NB4 (cell line): ENCODE measurements at regions not wholly inside any gene's neighbourhood (a gene's known extent, or its start where the extent isn't known, plus 50 kb on each side); places are given as distances from the start of the nearest gene placed in this dataset.

Source experiments
- DNase-seq: peaks from one replicate; pipeline ENCODE4 v3.0.0; 2010; ENCODE audit warnings: low read depth
- H3K4me3 ChIP-seq: one replicate; pipeline ENCODE4 v1.5.1; 2011; ENCODE audit warnings: mild to moderate bottlenecking, low read depth, low read length, moderate library complexity
- MYC ChIP-seq: IDR thresholded peaks from 2 replicates; pipeline ENCODE4 v1.6.1; 2011; ENCODE audit warnings: low read depth, low read length
- POLR2A ChIP-seq: IDR thresholded peaks from 2 replicates; pipeline ENCODE4 v1.6.1; 2011; ENCODE audit warnings: mild to moderate bottlenecking; ENCODE audit not compliant: insufficient read length; ENCODE audit errors: extremely low read depth
- TF ChIP-seq, protein P1 (sequence below): IDR thresholded peaks from one replicate; pipeline ENCODE4 v1.5.1; 2012; ENCODE audit warnings: low read depth, low read length
- TF ChIP-seq, protein P2 (sequence below): IDR thresholded peaks from 2 replicates; pipeline ENCODE4 v1.6.1; 2011; ENCODE audit warnings: low read depth, low read length

DNA sequence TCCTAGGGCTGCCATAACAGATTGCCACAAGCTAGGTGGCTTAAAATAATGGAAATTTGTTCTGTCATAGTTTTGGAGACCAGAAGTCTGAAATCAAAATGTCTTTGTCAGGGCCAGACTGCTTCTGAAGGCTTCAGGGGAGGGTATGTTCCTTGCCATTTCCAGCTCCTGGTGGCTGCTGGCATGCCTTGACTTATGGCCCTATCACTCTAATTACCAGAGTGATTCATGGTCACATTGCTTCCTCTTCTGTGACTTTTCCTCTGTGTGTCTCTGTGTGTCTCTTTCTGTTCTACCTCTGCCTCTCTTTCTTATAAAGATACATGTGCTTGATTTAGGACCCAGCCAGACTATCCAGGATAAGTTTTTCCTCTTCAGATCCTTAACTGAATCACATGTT, 635.2 kb upstream of the IMPG1 start:
- no peak for DNase-seq
- H3K4me3 ChIP-seq = no peak overlapping the region
- TF ChIP-seq POLR2A (no peak), MYC (no peak)
- TF ChIP-seq, protein P1, sequence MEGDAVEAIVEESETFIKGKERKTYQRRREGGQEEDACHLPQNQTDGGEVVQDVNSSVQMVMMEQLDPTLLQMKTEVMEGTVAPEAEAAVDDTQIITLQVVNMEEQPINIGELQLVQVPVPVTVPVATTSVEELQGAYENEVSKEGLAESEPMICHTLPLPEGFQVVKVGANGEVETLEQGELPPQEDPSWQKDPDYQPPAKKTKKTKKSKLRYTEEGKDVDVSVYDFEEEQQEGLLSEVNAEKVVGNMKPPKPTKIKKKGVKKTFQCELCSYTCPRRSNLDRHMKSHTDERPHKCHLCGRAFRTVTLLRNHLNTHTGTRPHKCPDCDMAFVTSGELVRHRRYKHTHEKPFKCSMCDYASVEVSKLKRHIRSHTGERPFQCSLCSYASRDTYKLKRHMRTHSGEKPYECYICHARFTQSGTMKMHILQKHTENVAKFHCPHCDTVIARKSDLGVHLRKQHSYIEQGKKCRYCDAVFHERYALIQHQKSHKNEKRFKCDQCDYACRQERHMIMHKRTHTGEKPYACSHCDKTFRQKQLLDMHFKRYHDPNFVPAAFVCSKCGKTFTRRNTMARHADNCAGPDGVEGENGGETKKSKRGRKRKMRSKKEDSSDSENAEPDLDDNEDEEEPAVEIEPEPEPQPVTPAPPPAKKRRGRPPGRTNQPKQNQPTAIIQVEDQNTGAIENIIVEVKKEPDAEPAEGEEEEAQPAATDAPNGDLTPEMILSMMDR = no peak
- TF ChIP-seq, protein P2, sequence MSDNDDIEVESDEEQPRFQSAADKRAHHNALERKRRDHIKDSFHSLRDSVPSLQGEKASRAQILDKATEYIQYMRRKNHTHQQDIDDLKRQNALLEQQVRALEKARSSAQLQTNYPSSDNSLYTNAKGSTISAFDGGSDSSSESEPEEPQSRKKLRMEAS = no peak

GRCh38 chr6:76706631-76707030, 634.2 kb upstream of the IMPG1 start:
- no peak for TF ChIP-seq POLR2A
- TF ChIP-seq MYC = no peak
- TF ChIP-seq, protein P2 = no peak
- TF ChIP-seq, protein P1 = no peak
- H3K4me3 ChIP-seq = no peak overlapping the region
- DNase-seq = no peak

- TF ChIP-seq, protein P1 = no peak
- TF ChIP-seq MYC (no peak), POLR2A (no peak)
- TF ChIP-seq, protein P2 = no peak
- no peak for DNase-seq
- H3K4me3 ChIP-seq = no peak overlapping the region
These were observed 633.6 kb upstream of the IMPG1 start for GRCh38 chr6:76706086-76706485.

- TF ChIP-seq, protein P2 = no peak
- TF ChIP-seq, protein P1 = no peak
- TF ChIP-seq MYC (no peak), POLR2A (no peak)
These were observed 631.3 kb upstream of the IMPG1 start for GRCh38 chr6:76703786-76704185.

DNA sequence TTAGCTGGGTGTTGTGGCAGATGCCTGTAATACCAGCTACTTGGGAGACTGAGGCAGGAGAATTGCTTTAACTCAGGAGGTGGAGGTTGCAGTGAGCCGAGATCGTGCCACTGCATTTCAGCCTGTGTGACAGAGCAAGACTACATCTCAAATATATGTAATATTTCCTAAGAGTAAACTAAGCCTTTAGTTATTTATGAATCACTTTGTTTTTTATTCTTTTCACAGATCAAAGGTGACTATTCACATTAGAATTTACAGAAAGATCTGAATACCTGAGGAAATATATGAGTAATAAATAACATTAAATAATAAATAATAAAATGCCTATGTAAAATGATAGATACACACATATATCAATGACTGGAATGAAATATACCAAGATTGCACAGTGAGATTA, 630.8 kb upstream of the IMPG1 start:
- H3K4me3 ChIP-seq = no peak overlapping the region
- DNase-seq = no peak
- TF ChIP-seq, protein P2 = no peak
- no peak for TF ChIP-seq MYC
- TF ChIP-seq, protein P1 = no peak
- TF ChIP-seq POLR2A = no peak

More at GRCh38 chr6:76703786-76704185, 631.3 kb upstream of the IMPG1 start:
- H3K4me3 ChIP-seq = no peak overlapping the region
- no peak for DNase-seq
